K562 (cell line): ENCODE measurements at regions not wholly inside any gene's neighbourhood (a gene's known extent, or its start where the extent isn't known, plus 50 kb on each side); places are given as distances from the start of the nearest gene placed in this dataset.

Experiments used
- ATAC-seq: fragments of 200-7000 bp; cut with Tn5 transposase; 3 replicates; pipeline ENCODE4 v1.9.1; 2020; ENCODE audit warnings: moderate library complexity
- BruUV-seq: library from RNA; stranded (reverse); fragments of 400-500 nt; replicated peaks from 2 replicates; lab custom pipeline; 2021; lab: Mats Ljungman, UMichigan
- CTCF ChIA-PET: fragments of 300-600 bp; formaldehyde crosslinking; extraction: SDS; loops from one replicate; lab custom pipeline; 2021; ENCODE audit warnings: low intra/inter-chr PET ratio; lab: Yijun Ruan, JAX
- POLR2A ChIA-PET: fragments of 300-600, 350-650 bp; sonication (Branson Sonifier 250); formaldehyde crosslinking; extraction: SDS; loops from one replicate; lab custom pipeline; 2021; ENCODE audit warnings: antibody characterized with exemption, inconsistent platforms; lab: Yijun Ruan, JAX
- DNase-seq, 4 experiments: peaks; one replicate each; pipeline versions ENCODE4 v3.0.0 to v3.0.0-alpha.2; 2011 to 2018; ENCODE audit warnings: low spot score in 3 of 4, mixed read lengths in 3 of 4; ENCODE audit errors: extremely low read depth in 1 of 4
- FAIRE-seq: peaks from 2 replicates; lab custom pipeline; 2011; peaks lifted over from hg19 to GRCh38; lab: Jason Lieb, UNC
- H2AFZ ChIP-seq: 2 replicates; pipeline ENCODE4 v1.6.0; 2011; ENCODE audit warnings: low read depth, low read length, control low read depth, inconsistent platforms
- H3K27ac ChIP-seq: fragments of 200-600 bp; 3 replicates; pipeline ENCODE4 v1.8.0; 2011; ENCODE audit warnings: low read depth, mild to moderate bottlenecking, control low read depth, inconsistent platforms, low read length, moderate library complexity, mixed read lengths; ENCODE audit errors: extremely low read depth
- H3K27me3 ChIP-seq, 2 experiments: fragments of 300-600 bp in 1 of 2; 2 replicates in 1 of 2; 3 replicates in 1 of 2; pipeline versions ENCODE4 v1.6.0 to v1.8.0; 2011; ENCODE audit warnings: inconsistent platforms in 2 of 2, low read length in 2 of 2, mild to moderate bottlenecking in 1 of 2, mixed read lengths in 1 of 2, moderate library complexity in 1 of 2; ENCODE audit not compliant: control insufficient read depth in 2 of 2, insufficient read depth in 2 of 2
- H3K36me3 ChIP-seq: fragments of 300-600 bp; 3 replicates; pipeline ENCODE4 v1.8.0; 2011; ENCODE audit warnings: mild to moderate bottlenecking, low read length, inconsistent platforms; ENCODE audit not compliant: control insufficient read depth, insufficient read depth
- H3K4me1 ChIP-seq, 2 experiments: fragments of 200-600 bp in 1 of 2; replicated peaks in 1 of 2; 2 replicates in 1 of 2; 3 replicates in 1 of 2; pipeline versions ENCODE4 v1.5.1 to v1.8.0; 2011; ENCODE audit warnings: inconsistent platforms in 2 of 2, low read length in 2 of 2, mild to moderate bottlenecking in 1 of 2, mixed read lengths in 1 of 2, moderate library complexity in 1 of 2; ENCODE audit not compliant: control insufficient read depth in 2 of 2, insufficient read depth in 2 of 2
- H3K4me2 ChIP-seq: 2 replicates; pipeline ENCODE4 v1.6.1; 2011; ENCODE audit warnings: low read length, control low read depth, inconsistent platforms, mixed read lengths; ENCODE audit not compliant: insufficient read depth
- H3K4me3 ChIP-seq: fragments of 200-600 bp; sonication (generic), shearing (Covaris generic); 2 replicates; pipeline ENCODE4 v1.5.1; 2016; ENCODE audit warnings: control low read depth, inconsistent platforms
- H3K79me2 ChIP-seq: fragments of 200-600 bp; 3 replicates; pipeline ENCODE4 v1.8.0; 2011; ENCODE audit warnings: low read length, inconsistent platforms; ENCODE audit not compliant: control insufficient read depth, insufficient read depth
- H3K9ac ChIP-seq, 2 experiments: 2 replicates each; pipeline versions ENCODE4 v1.6.0 to v1.6.1; 2011; ENCODE audit warnings: low read depth in 2 of 2, low read length in 2 of 2, control low read depth in 1 of 2, inconsistent platforms in 1 of 2, mild to moderate bottlenecking in 1 of 2, mixed read lengths in 1 of 2; ENCODE audit not compliant: insufficient read depth in 1 of 2
- H3K9me1 ChIP-seq: one replicate; pipeline ENCODE4 v1.6.0; 2011; ENCODE audit warnings: inconsistent platforms, mild to moderate bottlenecking, low read length, moderate library complexity; ENCODE audit not compliant: control insufficient read depth, insufficient read depth
- H3K9me3 ChIP-seq: replicated peaks from 2 replicates; pipeline ENCODE4 v1.5.1; 2011; ENCODE audit warnings: low read depth, low read length, inconsistent platforms; ENCODE audit not compliant: control insufficient read depth, insufficient read depth
- H4K20me1 ChIP-seq: replicated peaks from 2 replicates; pipeline ENCODE4 v1.6.1; 2011; ENCODE audit warnings: low read length, inconsistent platforms, mixed read lengths; ENCODE audit not compliant: control insufficient read depth, insufficient read depth
- BHLHE40 ChIP-seq: IDR thresholded peaks from 2 replicates; pipeline ENCODE4 v1.6.1; 2011; ENCODE audit warnings: low read length, improper control_type of control experiment
- C11orf30 ChIP-seq: fragments of 450-650 bp; IDR thresholded peaks from 2 replicates; pipeline ENCODE4 v1.6.1; 2016; ENCODE audit warnings: low read depth, mild to moderate bottlenecking
- CEBPG ChIP-seq, 3 experiments: fragments of 200-800 bp in 1 of 3; sonication (Bioruptor generic) in 1 of 3; sonication (generic) in 1 of 3; formaldehyde crosslinking in 1 of 3; IDR thresholded peaks in 2 of 3; conservative IDR thresholded peaks in 1 of 3; 2 replicates each; pipeline versions ENCODE4 v1.6.1 to v1.8.0; 2016 to 2022; ENCODE audit warnings: missing compliant biosample characterization in 2 of 3, missing genetic modification characterization in 2 of 3, mild to moderate bottlenecking in 1 of 3, missing genetic modification reagents in 1 of 3
- MAFG ChIP-seq: fragments of 450-650 bp; conservative IDR thresholded peaks from 2 replicates; pipeline ENCODE4 v1.6.1; 2016; ENCODE audit warnings: missing genetic modification characterization, missing compliant biosample characterization
- ZNF316 ChIP-seq: fragments of 450-650 bp; IDR thresholded peaks from 2 replicates; pipeline ENCODE4 v1.6.1; 2016
- WGBS: fragments of 100-300 bp; shearing (Covaris generic); methylation state at CpG from one replicate; pipeline ENCODE4 v1.1.6; 2016; ENCODE audit warnings: low coverage, mixed read lengths; ENCODE audit not compliant: insufficient coverage; ENCODE audit errors: missing lambda C conversion rate; 5-methylcytosine and 5-hydroxymethylcytosine counted together
- in situ Hi-C: fragments of 300-500 bp; cut with MboI; formaldehyde crosslinking; loops from 4 replicates; pipeline ENCODE4 v1.15.0; 2018; ENCODE audit warnings: inconsistent platforms, mixed read lengths
- intact Hi-C: fragments of 100-400 bp; cut with micrococcal nuclease; formaldehyde crosslinking; loops from 2 replicates; pipeline ENCODE4 v1.14.2; 2022
- TF ChIP-seq, protein P1 (sequence below): sonication (generic); formaldehyde crosslinking; IDR thresholded peaks from 2 replicates; pipeline ENCODE4 v1.8.1; 2022; ENCODE audit warnings: missing genetic modification reagents

DNA sequence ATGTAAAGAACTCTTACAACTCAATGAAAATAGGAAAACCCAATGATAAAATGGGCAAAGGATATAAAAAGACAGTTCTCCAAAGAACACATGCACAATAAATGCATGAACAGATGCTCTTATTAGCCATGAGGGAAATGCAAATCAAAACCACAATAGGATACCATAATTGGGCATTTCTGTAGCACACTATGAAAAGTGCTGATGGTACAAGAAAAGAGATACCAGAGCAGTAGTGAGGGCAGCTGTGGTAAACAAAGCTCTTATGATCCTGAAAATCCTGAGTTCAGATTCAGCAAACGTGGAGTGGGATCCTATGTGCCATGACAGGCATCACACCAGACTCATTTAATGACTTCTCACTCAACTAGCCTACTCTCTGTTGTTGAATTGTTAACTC is 96.7 kb upstream of the SLC25A13 start:
- Histone ChIP-seq H3K9me1 (no peaks in the 10 kb centered on the region), H3K79me2 (no peaks in the 10 kb centered on the region), H3K4me3 (no peak overlapping the region), H3K36me3 (no peaks in the 10 kb centered on the region), H3K4me1 (no peaks in the 10 kb centered on the region), H3K4me2 (no peak overlapping the region), H3K9ac (no peak overlapping the region), H3K9me3 (no peaks in the 10 kb centered on the region), H3K27ac (no peak overlapping the region), H4K20me1 (no peaks in the 10 kb centered on the region), H3K27me3 (no peaks in the 10 kb centered on the region), H2AFZ (no peak overlapping the region)
- BruUV-seq, result no TSS peak
- ChIA-PET POLR2A (no interaction called here), CTCF (no interaction called here)
- ATAC-seq (no peak), DNase-seq (no peak), FAIRE-seq (no peak)
- intact Hi-C loops (loop anchor here (10.0 kb wide), 1 partner anchor 1426 kb away; no protein-coding TSS in a partner anchor), in situ Hi-C loops (no loop called here)
- peak; percentile 34; the same call in 1 of the 2 replicates for TF ChIP-seq C11orf30
- TF ChIP-seq, protein P1, sequence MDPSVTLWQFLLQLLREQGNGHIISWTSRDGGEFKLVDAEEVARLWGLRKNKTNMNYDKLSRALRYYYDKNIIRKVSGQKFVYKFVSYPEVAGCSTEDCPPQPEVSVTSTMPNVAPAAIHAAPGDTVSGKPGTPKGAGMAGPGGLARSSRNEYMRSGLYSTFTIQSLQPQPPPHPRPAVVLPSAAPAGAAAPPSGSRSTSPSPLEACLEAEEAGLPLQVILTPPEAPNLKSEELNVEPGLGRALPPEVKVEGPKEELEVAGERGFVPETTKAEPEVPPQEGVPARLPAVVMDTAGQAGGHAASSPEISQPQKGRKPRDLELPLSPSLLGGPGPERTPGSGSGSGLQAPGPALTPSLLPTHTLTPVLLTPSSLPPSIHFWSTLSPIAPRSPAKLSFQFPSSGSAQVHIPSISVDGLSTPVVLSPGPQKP (CRISPR knock-in tag), result no peak
- TF ChIP-seq ZNF316, result peak; percentile 67
- TF ChIP-seq MAFG, result 0 out of 2 replicates have a peak, but pooled peaks have one; percentile 20
- TF ChIP-seq BHLHE40, result no peak
- no peak for TF ChIP-seq CEBPG (CRISPR knock-in tag; IDR thresholded peaks at IDR 0.05)
- TF ChIP-seq CEBPG (tag; conservative IDR thresholded peaks at IDR 0.05 in 1 of 2, IDR thresholded peaks at IDR 0.05 in 1 of 2), result no peak
- WGBS, result 0% methylated on average over 1 of the region's 1 CpG
